NCI-H187 treated with DMSO at 0.1 percent for 48 hours (cell line): ENCODE measurements at regions not wholly inside any gene's neighbourhood (a gene's known extent, or its start where the extent isn't known, plus 50 kb on each side); places are given as distances from the start of the nearest gene placed in this dataset.

Experiments used
- DNase-seq: peaks from one replicate; lab custom pipeline; 2025; lab: John Stamatoyannopoulos, UW

DNA sequence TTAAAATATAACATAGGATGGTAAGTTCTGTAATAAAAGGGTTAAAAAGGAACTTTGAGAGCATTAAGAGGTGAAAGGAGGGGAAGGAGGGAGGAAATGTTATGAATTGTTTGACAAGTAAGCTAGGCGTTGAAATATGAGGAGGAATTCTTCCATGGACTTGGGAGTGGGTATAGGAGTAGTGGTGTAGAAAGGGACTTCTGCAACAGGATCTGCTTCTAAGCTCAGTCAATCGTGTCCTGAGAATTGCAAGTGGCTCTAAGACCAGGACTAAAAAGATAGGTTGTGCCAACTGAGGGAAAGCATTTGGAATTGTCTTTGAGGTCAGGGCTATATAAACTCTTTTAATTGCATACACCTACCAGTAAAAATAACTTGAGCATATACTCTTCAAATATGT lies 74.1 kb upstream of the SLC38A2 start:
- peak; percentile 68 for DNase-seq

DNA sequence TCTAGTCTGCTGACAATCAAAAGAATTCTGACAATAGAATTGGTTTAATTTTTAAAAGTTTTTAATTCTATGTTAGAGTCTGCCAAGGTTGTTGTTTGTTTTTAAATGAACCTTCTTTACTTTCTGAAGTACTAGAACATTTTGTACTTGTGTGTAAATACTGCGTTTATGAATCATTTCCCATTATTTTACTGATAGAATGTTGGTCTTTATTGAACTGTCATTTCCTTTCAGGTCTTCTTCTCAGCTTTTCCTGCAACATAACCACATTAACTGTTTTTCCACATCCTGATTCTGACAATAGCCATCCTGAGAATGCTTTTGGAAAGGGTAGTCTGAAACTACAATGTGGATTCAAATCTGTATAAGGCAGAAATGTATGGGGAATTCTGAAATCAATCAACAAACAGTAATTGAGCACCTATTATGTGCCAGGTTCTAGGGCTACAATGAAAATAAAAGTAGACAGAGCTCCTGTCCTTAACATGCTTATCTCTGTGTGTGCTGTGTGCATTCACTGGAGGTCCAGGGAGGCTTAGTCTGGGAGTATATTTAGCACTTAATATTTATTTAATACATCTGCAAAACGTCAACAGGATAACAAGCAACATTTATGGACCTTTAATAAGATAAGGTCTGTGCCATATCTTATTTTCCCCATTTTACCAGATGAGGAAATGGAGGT lies 73.1 kb upstream of the SLC38A2 start:
- DNase-seq, result no peak

- no peak for DNase-seq
These were observed 72.5 kb upstream of the SLC38A2 start for GRCh38 chr12:46445093-46445492.

GRCh38 chr12:46443594-46444263 lies 71.2 kb upstream of the SLC38A2 start:
- no peak for DNase-seq

DNA sequence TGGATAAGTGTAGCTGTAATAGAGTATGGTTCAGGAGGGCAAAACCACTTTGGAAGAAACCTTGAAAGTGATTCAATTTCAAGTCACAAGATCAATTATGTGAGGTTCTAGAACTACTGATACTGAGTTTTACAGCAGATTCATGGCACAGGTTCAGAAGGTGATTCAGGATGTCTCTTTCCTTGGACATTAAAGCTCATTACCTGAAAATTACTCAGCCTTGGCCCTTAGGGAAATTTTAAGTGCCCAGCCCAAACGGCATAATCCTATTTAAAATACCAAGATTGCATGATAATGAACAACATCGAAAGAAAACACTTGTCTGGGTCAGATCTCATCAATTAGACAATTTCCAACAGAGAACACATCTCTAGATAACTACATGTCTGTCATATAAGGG lies 70.2 kb upstream of the SLC38A2 start:
- DNase-seq, result no peak

- DNase-seq, result no peak
These were observed 69.7 kb upstream of the SLC38A2 start for GRCh38 chr12:46442239-46442638.

DNA sequence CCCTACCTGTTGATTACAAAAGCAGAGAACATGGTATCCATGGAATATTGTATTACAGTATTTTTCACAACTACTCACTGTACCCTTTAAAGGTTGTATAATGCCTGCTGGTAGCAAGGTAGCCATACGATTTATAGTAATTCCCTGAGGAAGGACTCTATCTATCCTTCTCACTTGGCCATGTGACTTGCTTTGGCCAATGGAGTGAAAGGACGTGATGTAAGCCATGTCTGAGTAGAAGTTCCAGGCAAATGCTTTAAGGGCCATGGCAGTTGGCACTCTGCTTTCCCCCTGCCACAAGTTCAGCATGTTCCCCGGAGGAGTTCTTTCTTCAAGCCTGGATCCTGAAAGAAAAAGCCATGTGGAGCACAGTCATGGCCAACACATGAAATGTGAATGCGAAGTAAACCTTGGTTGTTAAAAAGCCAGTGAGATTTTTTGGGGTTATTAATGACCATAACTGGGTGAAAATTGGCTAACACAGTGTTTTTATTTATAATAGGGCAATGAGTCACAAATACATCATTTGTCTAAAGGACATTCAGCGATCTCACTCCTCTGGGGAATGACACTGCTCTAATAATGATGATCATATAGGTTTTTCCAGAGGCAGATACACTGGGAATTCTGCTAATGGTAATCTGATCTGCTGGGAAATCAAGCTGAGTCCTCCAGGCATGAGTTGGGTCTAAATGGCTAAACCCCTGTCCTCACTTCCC lies 67.4 kb upstream of the SLC38A2 start:
- DNase-seq, result no peak

- DNase-seq, result no peak
These were observed 66.2 kb upstream of the SLC38A2 start for GRCh38 chr12:46438719-46439319.

DNA sequence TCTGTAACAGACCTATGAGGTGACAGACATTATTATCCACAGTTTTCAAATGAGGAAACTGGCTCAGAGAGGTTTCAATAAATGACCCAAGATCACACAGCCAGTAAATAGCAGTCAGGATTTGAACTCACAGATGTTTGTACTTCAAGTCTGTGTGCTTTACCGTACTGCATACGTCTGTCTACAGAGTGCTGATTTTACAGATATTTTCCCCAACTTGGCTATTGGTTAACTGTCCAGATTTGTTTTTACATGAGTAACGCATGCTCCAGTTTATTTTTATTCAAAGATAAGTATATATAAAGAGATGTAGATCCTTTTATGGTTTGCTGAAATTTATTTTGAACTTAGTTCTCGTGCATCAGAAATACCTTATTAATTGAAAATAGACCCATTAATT lies 65.7 kb upstream of the SLC38A2 start:
- DNase-seq, result no peak

DNA sequence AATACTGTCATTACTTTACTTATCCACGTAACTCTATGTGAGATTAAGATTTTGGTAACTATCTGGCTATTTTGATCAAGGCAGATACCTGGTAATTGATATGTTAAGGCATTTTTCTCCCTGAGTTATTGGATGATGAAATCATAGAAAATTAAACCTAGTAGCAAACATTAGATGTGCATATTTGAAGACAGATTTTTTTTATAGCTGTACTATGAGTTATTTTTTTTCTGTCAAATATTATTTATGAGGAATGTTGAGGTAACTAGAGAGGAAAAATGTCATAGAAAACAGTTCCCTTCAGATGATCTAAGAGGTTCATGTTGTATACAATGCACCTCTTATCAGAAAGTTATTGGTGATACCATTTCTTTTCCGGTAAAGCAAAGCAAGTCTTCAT lies 64.9 kb upstream of the SLC38A2 start:
- no peak for DNase-seq

DNA sequence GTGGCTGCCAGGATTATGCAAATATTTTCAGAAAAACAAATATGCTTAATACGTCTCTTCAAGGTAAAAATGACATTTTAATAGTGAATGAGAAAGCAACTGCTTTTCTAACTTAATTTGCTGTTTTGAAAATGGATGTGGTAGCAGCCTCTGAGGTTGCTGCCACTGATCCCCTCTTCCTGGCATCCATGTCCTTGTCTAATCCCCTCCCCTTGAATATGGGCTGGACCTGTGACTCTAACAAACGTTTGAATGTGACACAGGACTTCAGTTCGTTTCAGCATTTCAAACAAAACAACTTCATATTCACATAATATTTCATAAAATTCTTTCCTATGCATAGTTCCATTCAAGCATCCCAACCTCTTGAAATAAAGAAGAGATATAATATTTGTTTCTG lies 64.2 kb upstream of the SLC38A2 start:
- no peak for DNase-seq

GRCh38 chr12:46435625-46436024 lies 63.1 kb upstream of the SLC38A2 start:
- no peak for DNase-seq

GRCh38 chr12:46435029-46435428 lies 62.5 kb upstream of the SLC38A2 start:
- no peak for DNase-seq

- no peak for DNase-seq
These were observed 61.3 kb upstream of the SLC38A2 start for GRCh38 chr12:46433829-46434228.

DNA sequence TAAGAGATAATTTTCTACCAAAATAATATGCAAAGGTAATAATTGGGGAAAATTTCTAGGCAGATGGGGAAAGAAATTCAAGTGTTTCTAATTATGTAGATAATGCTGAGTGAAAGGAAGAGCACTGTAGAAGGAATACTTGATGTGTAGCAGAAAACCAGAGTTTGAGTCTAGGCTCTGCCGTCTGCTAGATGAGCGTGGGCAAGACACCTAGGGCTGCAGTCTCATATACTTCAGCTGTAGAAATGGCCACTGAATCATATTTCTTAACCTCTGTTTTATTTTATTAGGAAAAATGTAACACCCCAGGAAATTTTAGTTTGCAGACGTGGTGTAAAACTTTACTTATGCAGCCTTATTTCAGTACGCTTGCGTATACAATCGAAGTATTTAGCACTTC lies 59.8 kb upstream of the SLC38A2 start:
- DNase-seq, result no peak

DNA sequence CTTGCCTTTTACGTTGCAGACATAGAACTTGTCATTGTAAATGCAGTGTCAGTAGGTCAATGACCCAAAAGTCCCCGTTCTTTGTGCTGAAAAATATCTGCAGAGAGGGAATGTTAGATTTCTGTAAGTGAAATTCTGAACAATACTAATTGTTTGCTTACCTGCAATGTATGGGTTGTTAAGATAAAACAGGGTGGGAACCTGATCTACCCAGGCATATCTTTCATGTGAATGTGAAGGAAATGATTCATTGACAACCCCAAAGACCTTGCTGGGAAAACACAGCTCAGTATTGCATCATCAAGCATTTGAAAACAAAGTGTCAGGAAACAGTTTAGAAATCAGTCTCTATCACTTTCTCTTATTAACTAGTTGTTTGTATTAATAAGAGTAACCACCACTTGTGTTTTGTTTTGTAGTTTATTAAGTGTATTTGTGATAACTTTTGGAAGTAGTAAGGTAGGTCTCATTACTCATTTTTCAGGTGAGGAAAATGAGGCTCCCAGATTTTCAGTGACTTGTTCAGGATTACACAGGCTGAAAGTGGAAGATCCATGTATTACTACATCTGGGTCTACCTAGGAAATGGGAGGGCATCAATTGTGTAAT lies 57.9 kb upstream of the SLC38A2 start:
- DNase-seq, result no peak
